Sigmoid colon (tissue), 4 donors: ENCODE measurements at regions not wholly inside any gene's neighbourhood (a gene's known extent, or its start where the extent isn't known, plus 50 kb on each side); places are given as distances from the start of the nearest gene placed in this dataset.

Experiments used
- CTCF ChIP-seq, 4 experiments: fragments of 450-650 bp in 3 of 4; fragments of 200-600 bp in 1 of 4; IDR thresholded peaks; one replicate each; pipeline ENCODE4 v1.5.1; 2016 to 2019; ENCODE audit warnings: antibody characterized with exemption in 4 of 4, mild to moderate bottlenecking in 3 of 4, moderate library complexity in 2 of 4
- EP300 ChIP-seq, 4 donors: sonication (generic); formaldehyde crosslinking; IDR thresholded peaks; one replicate each; pipeline ENCODE4 v1.6.1; 2017; ENCODE audit warnings: antibody characterized with exemption in 4 of 4
- POLR2A ChIP-seq, 2 donors: fragments of 450-650 bp; IDR thresholded peaks; one replicate each; pipeline ENCODE4 v1.6.1; 2016; ENCODE audit warnings: antibody characterized with exemption in 2 of 2, mild to moderate bottlenecking in 2 of 2, moderate library complexity in 2 of 2
- POLR2AphosphoS5 ChIP-seq, 4 donors: sonication (generic); formaldehyde crosslinking; IDR thresholded peaks; one replicate each; pipeline ENCODE4 v1.6.1; 2017; ENCODE audit warnings: antibody characterized with exemption in 4 of 4

DNA sequence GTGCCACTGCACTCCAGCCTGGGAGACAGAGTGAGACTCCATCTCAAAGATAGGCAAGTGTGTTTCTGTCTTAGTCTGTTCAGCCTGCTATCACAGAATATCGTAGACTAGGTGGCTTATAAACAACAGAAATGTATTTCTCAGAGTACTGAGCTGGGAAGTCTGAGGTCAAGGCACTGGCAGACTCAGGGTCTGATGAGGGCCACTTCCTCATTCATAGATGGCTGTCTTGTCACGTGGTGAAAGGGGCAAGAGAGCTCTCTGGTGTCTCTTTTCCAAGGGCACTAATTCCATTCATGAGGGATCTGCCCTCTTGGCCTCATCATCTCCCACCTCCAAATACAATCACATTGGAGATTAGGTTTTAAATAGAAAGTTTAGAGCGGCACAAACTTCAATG, 95.6 kb upstream of the PHACTR3 start:
- TF ChIP-seq CTCF (IDR thresholded peaks at IDR 0.05): no peak
- no peak for TF ChIP-seq POLR2A (IDR thresholded peaks at IDR 0.05)
- no peak for TF ChIP-seq POLR2AphosphoS5 (IDR thresholded peaks at IDR 0.05)
- TF ChIP-seq EP300 (IDR thresholded peaks at IDR 0.05): no peak
